ENCODE measurements at regions not wholly inside any gene's neighbourhood (a gene's known extent, or its start where the extent isn't known, plus 50 kb on each side); places are given as distances from the start of the nearest gene placed in this dataset.

- dilution Hi-C loops (cut with MboI; ENCODE audit: extremely low pct_ligation_motif_present, low sequenced_read_pairs) = no loop called here
- FAIRE-seq = no peak
Observed at GRCh38 chr10:125595911-125596310, 87.1 kb downstream of the TEX36 start.

GRCh38 chr10:125593644-125594043 lies 89.3 kb downstream of the TEX36 start:
- dilution Hi-C loops (cut with MboI; ENCODE audit: extremely low pct_ligation_motif_present, low sequenced_read_pairs) = no loop called here
- no peak overlapping the region for H3K27ac ChIP-seq (ENCODE audit: control insufficient read depth, insufficient read depth, low read length)
- H4K20me1 ChIP-seq (ENCODE audit: control insufficient read depth, extremely low read depth, insufficient read depth, low read length) = no peaks in the 10 kb centered on the region
- H3K36me3 ChIP-seq (ENCODE audit: control insufficient read depth in 2 of 2, extremely low read depth in 1 of 2, insufficient read depth in 2 of 2, low read length in 2 of 2) = no peaks in the 10 kb centered on the region
- peaks cover 3% of the 10 kb centered on the region for H3K9me3 ChIP-seq (ENCODE audit: control insufficient read depth, low read depth, low read length)
- H3K4me3 ChIP-seq (ENCODE audit: control insufficient read depth in 2 of 3, extremely low read depth in 1 of 3, insufficient read depth in 2 of 3, low read depth in 1 of 3, low read length in 3 of 3) = no peak overlapping the region
- no peaks in the 10 kb centered on the region for H3K79me2 ChIP-seq (ENCODE audit: control insufficient read depth, insufficient read depth, low read length)
- H3K4me1 ChIP-seq (ENCODE audit: control insufficient read depth, extremely low read depth, insufficient read depth, low read length) = no peaks in the 10 kb centered on the region
- DNase-seq (ENCODE audit: low read depth, low spot score) (no peak), FAIRE-seq (no peak)
- no peak overlapping the region for H3K9ac ChIP-seq (ENCODE audit: control insufficient read depth, extremely low read depth, insufficient read depth, low read length)
- no peak overlapping the region for H2AFZ ChIP-seq (ENCODE audit: control insufficient read depth, low read length)
- no peaks in the 10 kb centered on the region for H3K9me1 ChIP-seq (ENCODE audit: control insufficient read depth, extremely low read depth, insufficient read depth, low read length)
- no peaks in the 10 kb centered on the region for H3K27me3 ChIP-seq (ENCODE audit: control insufficient read depth, extremely low read depth, insufficient read depth, low read length)
- TF ChIP-seq CTCF (optimal IDR thresholded peaks at IDR 0.05 in 1 of 3, IDR thresholded peaks at IDR 0.05 in 1 of 3, conservative IDR thresholded peaks at IDR 0.05 in 1 of 3; ENCODE audit: extremely low read depth in 1 of 3, insufficient read depth in 2 of 3, low read length in 3 of 3) (no peak), EZH2 (IDR thresholded peaks at IDR 0.05; ENCODE audit: low read length) (no peak)
- H3K4me2 ChIP-seq (ENCODE audit: control insufficient read depth, extremely low read depth, insufficient read depth, low read depth, low read length) = no peak overlapping the region

More at GRCh38 chr10:125595911-125596310, 87.1 kb downstream of the TEX36 start:
- no peak overlapping the region for H3K9ac ChIP-seq (ENCODE audit: control insufficient read depth, extremely low read depth, insufficient read depth, low read length)
- H3K4me1 ChIP-seq (ENCODE audit: control insufficient read depth, extremely low read depth, insufficient read depth, low read length) = no peaks in the 10 kb centered on the region
- no peak overlapping the region for H2AFZ ChIP-seq (ENCODE audit: control insufficient read depth, low read length)
- no peak overlapping the region for H3K4me2 ChIP-seq (ENCODE audit: control insufficient read depth, extremely low read depth, insufficient read depth, low read depth, low read length)
- no peak overlapping the region for H3K4me3 ChIP-seq (ENCODE audit: control insufficient read depth in 2 of 3, extremely low read depth in 1 of 3, insufficient read depth in 2 of 3, low read depth in 1 of 3, low read length in 3 of 3)
- peaks cover 3% of the 10 kb centered on the region for H3K9me3 ChIP-seq (ENCODE audit: control insufficient read depth, low read depth, low read length)
- H3K79me2 ChIP-seq (ENCODE audit: control insufficient read depth, insufficient read depth, low read length) = no peaks in the 10 kb centered on the region
- H3K27me3 ChIP-seq (ENCODE audit: control insufficient read depth, extremely low read depth, insufficient read depth, low read length) = no peaks in the 10 kb centered on the region
- no peaks in the 10 kb centered on the region for H3K36me3 ChIP-seq (ENCODE audit: control insufficient read depth in 2 of 2, extremely low read depth in 1 of 2, insufficient read depth in 2 of 2, low read length in 2 of 2)
- DNase-seq (ENCODE audit: low read depth, low spot score) = no peak
- H3K9me1 ChIP-seq (ENCODE audit: control insufficient read depth, extremely low read depth, insufficient read depth, low read length) = no peaks in the 10 kb centered on the region
- no peak overlapping the region for H3K27ac ChIP-seq (ENCODE audit: control insufficient read depth, insufficient read depth, low read length)
- no peak for TF ChIP-seq EZH2 (IDR thresholded peaks at IDR 0.05; ENCODE audit: low read length)
- no peak for TF ChIP-seq CTCF (optimal IDR thresholded peaks at IDR 0.05 in 1 of 3, IDR thresholded peaks at IDR 0.05 in 1 of 3, conservative IDR thresholded peaks at IDR 0.05 in 1 of 3; ENCODE audit: extremely low read depth in 1 of 3, insufficient read depth in 2 of 3, low read length in 3 of 3)
- no peaks in the 10 kb centered on the region for H4K20me1 ChIP-seq (ENCODE audit: control insufficient read depth, extremely low read depth, insufficient read depth, low read length)

Measured in keratinocyte (primary cell).